Tibial nerve (tissue), 4 donors: ENCODE measurements at regions not wholly inside any gene's neighbourhood (a gene's known extent, or its start where the extent isn't known, plus 50 kb on each side); places are given as distances from the start of the nearest gene placed in this dataset.

Experiments
- CTCF ChIP-seq, 5 experiments: fragments of 200-600 bp in 3 of 5; fragments of 450-650 bp in 2 of 5; sonication (generic) in 3 of 5; IDR thresholded peaks; one replicate each; pipeline ENCODE4 v1.5.1; 2016 to 2019; ENCODE audit warnings: antibody characterized with exemption in 5 of 5, mild to moderate bottlenecking in 3 of 5, moderate library complexity in 2 of 5
- EP300 ChIP-seq, 2 donors: sonication (generic); formaldehyde crosslinking; IDR thresholded peaks; one replicate each; pipeline ENCODE4 v1.6.1; 2017; ENCODE audit warnings: antibody characterized with exemption in 2 of 2, mild to moderate bottlenecking in 1 of 2
- POLR2A ChIP-seq, 2 donors: fragments of 450-650 bp; IDR thresholded peaks; one replicate each; pipeline ENCODE4 v1.6.1; 2017; ENCODE audit warnings: antibody characterized with exemption in 2 of 2, mild to moderate bottlenecking in 2 of 2, moderate library complexity in 2 of 2

GRCh38 chr3:193134856-193135255, 106.2 kb upstream of the PLAAT1 start:
- TF ChIP-seq CTCF (IDR thresholded peaks at IDR 0.05) (no peak), POLR2A (IDR thresholded peaks at IDR 0.05) (no peak), EP300 (IDR thresholded peaks at IDR 0.05) (no peak)
